GM19023 (cell line): ENCODE measurements at regions not wholly inside any gene's neighbourhood (a gene's known extent, or its start where the extent isn't known, plus 50 kb on each side); places are given as distances from the start of the nearest gene placed in this dataset.
"Not testable (repeated sequence)": the region's sequence is repeated elsewhere in the genome, so short reads cannot be mapped to it uniquely, and the experiment has no call there.

Experiments
- ATAC-seq: cut with Tn5 transposase; IDR thresholded peaks from one replicate; pipeline ENCODE4 v1.9.1; 2021; ENCODE audit warnings: mild to moderate bottlenecking, moderate library complexity; ENCODE audit not compliant: unreplicated experiment

DNA sequence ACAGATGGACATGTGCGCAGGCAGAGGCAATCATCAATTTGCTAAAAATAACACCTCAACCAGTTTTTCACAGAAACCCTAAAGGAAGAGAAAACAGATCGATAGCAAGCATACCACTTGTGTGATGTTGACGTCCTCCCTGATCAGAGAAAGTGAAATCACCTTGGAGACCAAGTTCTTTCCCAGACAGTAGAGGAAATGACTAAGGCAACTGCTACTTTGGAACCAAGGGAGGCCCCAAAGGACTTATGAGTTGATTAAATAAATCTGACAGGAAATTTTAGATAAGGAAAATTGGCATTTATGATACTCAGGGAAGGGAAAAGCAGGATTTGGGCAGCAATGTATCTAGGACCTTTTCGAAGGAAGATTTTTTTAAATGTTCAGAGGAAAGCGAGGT, 267.1 kb upstream of the ASIC2 start:
- no peak for ATAC-seq

DNA sequence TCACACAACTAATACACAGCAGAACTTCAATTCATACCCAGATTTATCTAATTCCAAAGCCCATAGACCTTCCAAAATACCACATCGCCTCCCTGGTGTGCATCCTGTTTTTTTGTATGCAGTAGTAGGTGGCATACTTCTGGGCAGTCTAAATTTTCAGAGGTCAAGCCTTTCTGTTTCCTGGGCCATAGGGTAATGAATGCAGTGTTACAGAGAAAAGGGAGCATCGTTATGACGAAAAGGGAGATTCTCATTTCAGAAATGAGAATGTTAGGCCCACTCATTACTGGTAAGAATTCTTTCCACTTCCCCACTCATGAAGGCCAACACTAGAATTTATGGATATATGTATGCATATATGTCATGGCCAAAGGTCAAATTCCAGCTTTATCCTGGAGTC, 267.8 kb upstream of the ASIC2 start:
- ATAC-seq, result no peak

DNA sequence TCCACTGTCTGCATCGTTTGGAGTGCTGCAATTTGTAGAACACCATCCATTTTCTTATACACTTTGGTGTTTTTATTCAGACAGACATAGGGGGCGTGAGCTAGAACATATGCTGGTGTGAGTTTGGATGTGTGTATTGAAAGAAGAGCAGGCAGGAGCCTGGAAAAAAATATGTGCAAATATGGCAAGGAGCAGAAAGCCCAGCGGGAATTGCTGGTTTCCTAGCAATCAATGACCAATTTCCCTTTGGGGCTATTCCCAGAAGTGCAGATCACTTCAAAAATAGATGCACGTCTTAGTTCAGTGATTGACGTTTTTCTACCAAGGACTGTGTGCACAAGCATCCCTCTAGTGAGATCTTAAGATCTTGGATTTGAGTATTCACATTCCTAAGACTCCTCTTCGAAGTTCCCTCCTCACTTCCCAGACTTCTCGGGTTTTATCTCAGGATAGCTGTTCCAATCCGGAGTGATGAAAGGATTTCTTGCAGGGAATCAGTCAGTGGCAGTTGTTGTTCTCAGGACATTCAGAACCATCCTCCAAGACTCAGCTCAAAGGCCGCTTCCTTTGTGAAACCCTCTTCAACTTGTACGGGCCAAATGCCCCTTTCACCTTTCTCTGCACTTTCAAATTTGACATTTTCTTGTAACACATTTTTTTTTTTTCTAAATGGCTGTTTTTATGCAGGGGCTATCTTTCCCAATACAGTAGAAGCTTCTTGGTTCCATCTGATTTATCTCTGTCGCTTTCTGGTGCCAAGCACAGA, 268.7 kb upstream of the ASIC2 start:
- ATAC-seq, result no peak

DNA sequence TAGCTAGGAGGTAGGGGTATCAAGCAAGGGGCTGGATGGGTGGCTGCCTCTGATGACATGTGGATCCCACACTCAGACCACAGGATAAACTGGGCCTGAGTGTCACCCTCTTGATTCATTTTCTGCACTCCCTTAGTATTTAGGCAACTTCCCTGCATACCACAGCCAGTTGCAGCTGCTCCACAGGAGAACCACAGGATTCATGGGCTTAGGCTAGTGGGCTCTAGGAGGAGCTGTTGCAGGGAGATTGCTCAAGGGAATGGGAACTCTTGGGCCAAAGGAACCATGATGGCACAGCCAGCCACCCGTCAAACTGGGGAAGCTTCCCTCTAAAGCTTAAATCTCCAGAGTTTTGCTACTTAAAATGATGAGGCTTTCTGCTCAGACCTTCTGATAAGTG, 269.7 kb upstream of the ASIC2 start:
- ATAC-seq, result no peak

DNA sequence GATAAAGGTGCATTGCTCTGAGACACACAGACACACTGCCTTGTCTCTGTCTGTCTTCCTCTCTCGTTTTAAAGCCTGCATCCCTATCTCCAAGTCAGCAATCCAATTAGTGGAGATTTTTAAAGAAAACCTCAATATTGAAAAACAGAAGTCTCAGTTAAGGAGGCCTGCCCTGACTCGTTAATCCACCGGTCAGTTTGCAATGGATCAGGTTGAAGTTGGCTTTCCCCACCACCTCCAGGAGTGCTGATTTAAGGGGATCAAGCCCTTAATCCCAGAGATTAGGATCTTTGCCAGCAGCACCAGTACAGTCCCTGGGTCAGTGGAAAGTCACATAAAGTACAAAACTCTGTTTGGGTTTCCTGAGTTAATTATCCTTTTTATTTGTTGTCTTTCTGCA, 271.1 kb upstream of the ASIC2 start:
- no peak for ATAC-seq

DNA sequence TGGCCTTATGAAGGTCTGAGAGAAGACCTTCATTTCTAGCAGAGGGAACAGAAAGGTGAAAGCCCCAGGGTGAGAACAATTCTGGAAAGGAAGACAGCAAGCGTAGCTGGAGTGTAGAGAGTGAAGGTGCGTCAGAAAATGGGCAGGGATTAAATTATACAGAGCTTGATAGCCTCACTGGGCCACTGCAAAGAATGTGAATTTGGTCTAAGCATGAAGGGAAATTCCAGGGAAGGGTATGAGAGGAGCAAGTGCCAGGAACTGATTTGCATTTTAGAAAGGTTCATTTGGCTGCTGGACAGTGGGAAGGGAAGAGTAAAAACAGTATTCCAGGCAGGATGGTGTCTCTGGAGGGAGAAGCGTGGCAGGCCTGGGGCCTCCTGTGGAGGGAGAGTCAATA, 274.1 kb upstream of the ASIC2 start:
- ATAC-seq, result no peak

DNA sequence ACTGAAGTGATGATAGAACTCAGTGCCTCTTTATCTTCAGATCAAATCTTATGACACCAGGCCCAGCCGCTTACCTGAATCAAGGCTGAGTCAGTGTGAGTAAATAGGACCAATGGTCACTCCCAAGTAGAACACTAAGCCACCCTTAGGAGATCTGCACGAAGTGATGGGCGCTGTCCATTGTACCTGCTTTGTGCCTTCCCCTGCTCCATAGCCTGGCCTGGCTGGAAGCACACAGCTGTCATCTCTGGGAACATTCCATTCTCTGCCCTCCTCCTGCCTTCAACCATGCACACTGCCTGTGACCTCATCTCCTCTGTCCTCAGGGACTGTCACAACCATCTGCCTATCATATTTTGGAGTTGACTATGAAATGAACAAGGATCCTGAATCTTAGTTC, 279.5 kb upstream of the ASIC2 start:
- no peak for ATAC-seq

DNA sequence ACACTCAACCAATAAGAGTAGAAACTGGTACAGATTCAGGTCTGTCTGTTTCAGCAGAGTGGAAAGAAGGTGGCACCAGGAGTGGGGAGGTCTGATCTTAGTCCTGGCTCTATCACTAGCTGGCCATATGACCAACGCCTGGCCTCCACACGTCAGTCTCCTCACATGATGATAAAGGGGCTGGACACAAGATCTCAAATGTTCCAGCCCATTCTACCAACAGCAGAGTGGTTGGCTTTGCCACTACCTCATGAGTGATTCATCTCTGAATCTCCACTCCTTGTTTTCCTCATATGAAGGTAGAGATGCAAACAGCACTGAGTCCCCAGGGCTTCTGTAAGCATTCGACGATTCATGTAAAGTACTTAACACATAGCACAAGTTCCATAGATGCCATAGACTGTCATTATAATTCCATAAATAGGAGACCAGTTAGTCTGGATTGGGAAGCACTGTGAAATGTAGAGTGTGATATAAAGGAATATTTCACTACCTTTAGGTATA, 281.9 kb upstream of the ASIC2 start:
- ATAC-seq, result no peak

DNA sequence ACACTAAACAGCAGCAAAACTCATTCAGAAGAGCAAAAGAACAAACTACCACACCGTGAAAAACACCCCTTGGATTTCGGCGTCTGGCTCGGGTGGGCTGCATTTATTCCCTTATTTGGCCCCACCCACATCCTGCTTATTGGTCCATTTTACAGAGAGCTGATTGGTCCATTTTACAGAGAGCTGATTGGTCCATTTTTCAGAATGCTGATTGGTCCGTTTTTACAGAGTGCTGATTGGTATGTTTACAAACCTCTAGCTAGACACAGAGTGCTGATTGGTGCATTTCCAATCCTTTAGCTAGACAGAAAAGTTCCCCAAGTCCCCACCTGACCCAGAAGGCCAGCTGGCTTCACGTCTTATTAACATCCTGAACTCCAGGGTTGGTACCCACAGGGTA, 286.6 kb upstream of the ASIC2 start:
- not testable (repeated sequence) for ATAC-seq

DNA sequence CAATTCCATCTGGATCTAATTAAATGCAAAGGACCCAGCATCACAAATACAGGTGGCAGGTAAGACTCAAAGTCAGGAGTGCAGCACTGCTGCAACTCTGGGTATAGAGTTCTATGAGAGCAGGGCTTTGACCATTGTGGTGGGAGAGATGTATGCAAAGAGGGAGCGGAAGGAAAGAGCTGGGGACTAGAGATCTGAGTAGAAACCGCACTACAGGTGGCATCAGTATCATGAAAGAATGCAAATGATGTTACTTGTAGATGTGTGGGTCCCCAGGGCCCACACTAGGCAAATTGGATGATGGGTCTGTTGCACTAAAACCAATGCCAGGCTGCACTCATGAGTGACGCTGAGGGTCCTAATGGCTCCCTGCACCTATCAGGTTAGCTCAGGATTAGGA, 287.1 kb upstream of the ASIC2 start:
- no peak for ATAC-seq

DNA sequence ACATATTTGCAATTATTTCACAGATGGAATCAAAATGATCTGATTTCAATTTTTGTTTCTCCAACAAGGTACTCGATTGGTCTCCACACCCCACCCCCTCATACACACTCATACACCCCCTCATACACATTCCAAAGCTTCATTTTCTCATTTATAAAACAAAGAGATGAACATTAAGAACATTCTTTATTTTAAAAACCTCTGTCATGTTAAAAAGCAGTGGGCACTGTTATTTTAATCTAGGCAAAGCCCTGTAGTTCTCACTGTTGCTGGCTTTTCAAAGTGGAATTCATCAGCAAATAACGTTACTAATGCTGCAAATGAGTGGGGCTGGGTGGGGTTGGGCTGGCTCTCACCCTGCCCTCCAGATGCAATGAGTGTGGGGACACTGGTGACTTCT, 289.6 kb upstream of the ASIC2 start:
- ATAC-seq, result no peak

DNA sequence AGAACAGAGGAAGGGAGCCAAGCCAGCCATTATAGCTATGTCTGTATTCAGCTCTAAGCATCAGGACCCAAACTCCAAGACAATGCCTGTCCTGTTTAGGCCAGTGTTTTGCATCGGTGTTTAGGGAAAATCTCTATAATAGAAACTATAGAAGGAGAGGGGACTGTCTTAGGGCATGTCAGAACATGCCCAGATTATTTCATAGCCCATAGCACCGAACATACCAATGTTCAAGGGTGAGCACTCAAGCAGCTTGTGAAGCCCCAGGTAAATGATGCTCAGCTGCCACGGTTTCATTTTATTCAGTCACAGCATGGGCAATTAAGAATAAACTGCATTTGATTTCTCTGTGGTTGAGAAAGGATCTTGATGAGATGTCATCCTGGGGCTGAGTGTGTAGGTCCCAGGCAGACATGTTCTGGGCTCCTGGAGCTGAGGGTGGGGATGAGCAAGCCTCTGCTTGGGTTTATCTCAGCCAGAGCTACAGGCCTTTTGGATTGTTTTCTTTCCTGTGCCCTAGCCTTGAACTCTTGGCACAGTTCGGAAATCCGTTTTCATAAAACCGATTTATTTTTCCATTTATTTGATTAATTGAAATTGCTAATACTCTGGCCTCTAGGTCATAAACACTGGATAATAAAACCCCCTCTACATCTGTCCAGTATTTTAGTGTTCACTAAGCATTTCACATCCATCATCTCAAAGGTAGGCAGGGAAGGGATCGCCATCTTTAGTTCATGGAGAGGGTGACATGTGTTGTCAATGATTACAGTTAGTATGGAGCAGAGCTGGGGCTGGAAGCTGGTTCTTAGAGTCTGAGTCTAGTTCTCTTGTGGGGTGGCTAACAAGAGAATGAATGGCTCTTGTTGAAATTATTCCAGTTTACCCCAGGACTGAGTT, 290.7 kb upstream of the ASIC2 start:
- ATAC-seq, result no peak

DNA sequence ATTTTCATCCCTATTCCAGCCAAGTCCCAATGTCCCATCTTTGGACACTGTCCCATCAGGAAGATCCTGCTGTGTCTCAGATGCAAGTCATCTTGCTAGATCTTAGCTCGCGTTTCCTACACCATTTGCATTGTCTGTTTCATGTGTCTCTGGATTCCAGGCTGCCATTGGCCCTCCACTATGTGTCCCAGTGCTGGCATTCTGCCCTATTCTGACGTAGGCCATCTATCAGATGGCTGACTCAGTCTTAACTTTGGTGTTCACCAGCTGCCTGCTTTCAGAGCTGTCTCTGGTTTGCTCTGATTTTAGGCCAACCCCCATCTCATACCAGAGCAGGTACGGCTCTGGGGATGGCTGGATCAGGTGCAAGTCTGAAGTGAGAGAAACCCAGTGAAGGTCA, 300.9 kb upstream of the ASIC2 start:
- no peak for ATAC-seq

DNA sequence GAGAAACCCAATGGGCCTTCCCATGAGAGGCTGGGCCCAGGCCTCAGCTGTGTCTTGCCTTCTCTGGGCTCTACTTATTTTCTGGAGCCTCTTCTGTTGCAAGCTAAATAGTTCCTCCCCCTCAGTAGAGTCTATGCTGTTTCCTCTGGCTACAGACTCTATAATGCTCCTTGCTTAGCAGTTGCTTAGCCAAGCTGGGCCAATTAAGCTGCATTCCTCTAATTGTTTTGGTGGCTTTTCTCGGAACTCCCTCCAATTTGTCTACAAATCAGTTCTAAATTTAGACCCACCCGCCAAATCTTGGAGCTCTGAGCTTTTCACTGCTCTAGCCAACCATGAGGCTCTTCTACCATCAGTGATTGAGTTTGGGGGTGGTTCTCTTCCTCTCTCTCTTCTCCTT, 302.7 kb upstream of the ASIC2 start:
- ATAC-seq, result no peak

DNA sequence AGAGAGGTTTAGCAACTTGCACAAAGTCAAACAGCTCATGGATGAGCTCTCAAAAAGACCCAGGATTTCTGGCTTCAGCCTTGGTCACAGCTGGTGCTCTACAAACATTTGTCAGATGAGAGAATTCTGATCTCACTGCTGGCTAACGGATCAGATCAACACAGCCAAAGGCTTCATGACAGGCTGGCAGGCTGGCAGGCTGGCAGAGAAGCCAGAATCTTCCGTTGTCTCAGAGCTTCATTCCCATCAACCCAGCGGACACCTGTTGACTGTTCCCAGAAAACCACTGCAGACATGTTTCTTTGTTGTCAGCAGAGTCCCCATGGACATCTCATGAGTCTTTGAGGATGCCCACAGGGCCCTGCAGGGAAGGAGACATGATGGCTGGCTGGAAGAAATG, 303.8 kb upstream of the ASIC2 start:
- no peak for ATAC-seq

DNA sequence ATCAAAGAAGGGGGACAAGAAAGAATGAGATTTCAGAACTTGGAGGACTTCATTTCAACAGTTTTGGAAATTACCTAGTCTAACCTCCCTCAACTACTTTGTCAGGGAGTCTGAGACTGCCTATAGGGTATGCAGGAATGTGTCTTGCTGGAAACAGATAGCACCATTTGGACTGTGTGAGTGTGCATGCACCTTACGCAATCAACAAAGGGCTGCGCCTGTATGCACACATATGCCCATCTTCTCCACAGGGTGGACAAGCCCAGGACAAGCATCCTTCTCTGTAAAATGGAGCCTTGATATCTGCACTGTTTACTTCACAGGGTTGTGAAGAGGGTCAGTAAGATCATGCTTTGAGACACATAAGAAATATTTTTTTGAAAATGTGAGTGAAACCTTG, 305.7 kb upstream of the ASIC2 start:
- no peak for ATAC-seq

DNA sequence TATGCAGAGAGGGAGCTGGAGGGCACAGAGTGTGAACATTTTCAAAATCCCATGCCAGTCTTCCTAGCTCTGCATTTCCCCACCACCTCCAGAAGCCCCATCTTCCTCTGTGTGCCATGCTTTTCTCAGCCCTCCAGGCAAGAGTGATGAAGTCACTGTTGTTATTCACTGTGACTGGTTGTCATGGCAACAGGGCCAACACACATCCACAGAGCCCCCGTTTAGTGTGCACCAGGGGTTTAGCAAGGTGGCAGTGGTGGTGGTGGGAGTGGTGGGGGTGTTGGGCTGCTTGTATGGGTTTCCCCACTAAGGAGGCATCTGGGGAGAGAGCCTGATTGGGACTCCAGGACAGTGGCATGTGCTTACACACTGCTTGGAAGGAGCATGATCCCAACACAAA, 309.9 kb upstream of the ASIC2 start:
- ATAC-seq, result no peak

DNA sequence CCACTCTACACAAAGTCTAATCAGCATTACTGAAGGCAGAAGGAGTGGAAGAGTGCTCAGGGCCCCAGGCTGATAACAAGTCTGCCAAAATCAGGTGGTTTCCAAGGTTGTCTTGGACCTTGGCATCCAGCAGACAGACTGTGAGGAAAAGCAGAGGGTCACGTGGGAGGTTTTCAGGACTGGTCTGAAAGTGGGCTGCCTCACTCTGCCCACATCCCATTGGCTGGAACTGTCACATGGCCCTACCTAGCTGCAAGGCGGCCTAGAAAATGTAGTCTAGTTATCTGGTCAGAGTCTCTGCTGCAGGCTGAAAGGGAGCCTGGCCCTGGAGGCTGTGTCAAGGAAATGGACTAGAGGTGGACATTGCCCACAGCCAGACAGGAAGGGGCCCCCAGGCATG, 310.7 kb upstream of the ASIC2 start:
- ATAC-seq, result no peak

DNA sequence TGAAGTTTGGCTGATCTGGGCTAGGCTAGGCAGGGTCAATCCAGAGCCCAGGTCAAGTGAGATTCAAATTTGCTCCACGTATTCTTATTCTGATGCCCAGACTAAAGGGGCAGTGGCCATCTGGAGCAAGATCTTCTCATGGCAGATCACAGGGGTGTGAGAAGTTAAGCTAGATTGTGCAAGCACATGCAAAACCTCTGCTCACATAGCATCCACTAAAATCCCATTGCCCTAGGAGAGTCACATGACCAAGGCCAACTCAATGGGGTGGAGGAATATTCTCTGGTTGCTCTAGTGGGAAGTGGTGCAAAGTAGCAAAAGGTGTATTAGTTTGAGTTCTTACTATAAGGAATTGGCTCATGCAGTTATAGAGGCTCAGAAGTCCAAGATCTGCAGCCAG, 318.4 kb upstream of the ASIC2 start:
- ATAC-seq, result no peak

DNA sequence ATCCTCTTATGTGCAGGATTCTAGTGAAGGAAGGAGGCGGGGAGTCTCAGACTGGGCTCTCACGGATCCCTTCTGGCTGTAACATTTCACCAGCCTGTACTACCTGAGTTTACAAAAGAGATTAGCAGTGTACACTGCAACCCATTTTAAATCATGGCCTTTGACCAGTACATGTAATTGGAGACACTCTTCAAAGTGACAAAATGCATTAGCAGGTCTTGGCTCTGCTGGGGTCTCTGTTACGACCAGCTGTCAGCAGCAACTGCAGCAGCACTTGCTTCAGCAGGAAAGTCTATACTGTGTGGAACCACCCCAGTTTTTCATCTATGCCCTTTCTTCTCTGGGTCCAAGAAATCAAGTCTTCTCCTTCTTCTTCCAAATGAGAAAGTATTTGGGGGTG, 322.8 kb upstream of the ASIC2 start:
- no peak for ATAC-seq

DNA sequence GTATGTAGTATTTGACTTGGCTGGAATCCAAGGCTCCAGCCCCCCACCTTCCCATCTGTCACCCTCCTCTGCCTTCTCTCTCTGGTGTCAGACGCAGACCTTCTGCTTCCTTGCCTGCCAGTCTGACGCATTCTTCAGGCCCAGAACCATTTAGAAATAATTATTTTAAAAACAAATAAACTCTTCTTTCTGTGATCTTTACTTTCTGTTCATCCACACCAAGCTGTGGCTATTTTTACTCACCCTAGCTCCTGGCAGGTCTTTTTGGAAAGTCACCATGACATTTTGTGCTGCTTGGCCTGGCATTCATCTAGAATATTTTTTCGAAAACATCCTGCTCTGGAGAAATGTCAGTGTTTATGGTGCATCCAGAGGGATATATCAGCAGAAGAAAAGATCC, 330.7 kb upstream of the ASIC2 start:
- no peak for ATAC-seq
